ENCODE measurements at regions not wholly inside any gene's neighbourhood (a gene's known extent, or its start where the extent isn't known, plus 50 kb on each side); places are given as distances from the start of the nearest gene placed in this dataset.

DNA sequence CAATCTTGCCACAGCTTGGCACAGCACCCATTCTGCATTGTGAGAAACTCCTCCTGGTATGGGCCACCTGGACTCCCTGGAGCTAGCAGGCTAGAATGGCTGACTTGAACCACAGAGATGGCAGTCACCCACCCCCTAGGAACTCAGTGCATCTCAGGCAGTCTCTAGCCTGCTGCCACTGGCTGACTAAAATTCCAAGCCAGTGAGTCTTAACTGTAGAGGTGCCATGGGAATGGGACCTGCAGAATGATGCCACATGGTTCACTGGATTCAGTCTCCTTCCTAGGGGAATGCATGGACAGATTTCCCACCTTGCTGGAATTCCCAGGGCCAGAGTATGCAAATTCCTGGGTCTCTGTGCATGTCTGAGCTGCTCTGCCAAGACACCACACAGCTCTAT is 382.9 kb downstream of the MAN2A1 start:
- CTCF ChIA-PET, result no interaction called here

DNA sequence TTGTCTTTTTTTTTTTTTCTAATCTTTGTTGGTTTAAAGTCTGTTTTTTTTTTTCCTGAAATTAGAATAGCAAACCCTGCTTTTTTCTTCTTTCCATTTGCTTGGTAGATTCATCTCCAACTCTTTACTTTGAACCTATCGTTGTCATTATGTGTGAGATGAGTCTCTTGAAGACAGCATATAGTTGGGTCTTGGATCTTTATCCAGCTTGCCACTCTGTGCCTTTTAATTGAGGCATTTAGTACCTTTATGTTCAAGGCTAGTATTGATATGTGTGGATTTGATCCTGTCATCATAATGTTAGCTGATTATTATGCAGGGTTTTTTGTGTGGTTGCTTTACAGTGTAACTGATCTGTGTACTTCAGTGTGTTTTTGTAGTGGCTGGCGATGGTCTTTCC is 383.8 kb downstream of the MAN2A1 start:
- DNase-seq (ENCODE audit: low read depth, low spot score), result no peak
- CTCF ChIA-PET, result interaction anchor here (0.9 kb wide), 1 partner anchor 16 kb away, joined by 3 read pairs; no protein-coding TSS in a partner anchor
- TF ChIP-seq CTCF (IDR thresholded peaks at IDR 0.05; ENCODE audit: insufficient read depth, low read length, missing control alignments), result no peak
- no peak overlapping the region for H3K4me3 ChIP-seq (ENCODE audit: low read depth, low read length)
- POLR2A ChIA-PET, result no interaction called here

More for the DNA sequence above, 382.9 kb downstream of the MAN2A1 start:
- POLR2A ChIA-PET, result no interaction called here
- TF ChIP-seq CTCF (IDR thresholded peaks at IDR 0.05; ENCODE audit: insufficient read depth, low read length, missing control alignments), result no peak
- DNase-seq (ENCODE audit: low read depth, low spot score), result no peak
- no peak overlapping the region for H3K4me3 ChIP-seq (ENCODE audit: low read depth, low read length)

- ChIA-PET CTCF (no interaction called here), POLR2A (no interaction called here)
- no peak for DNase-seq (ENCODE audit: low read depth, low spot score)
- no peak for TF ChIP-seq CTCF (IDR thresholded peaks at IDR 0.05; ENCODE audit: insufficient read depth, low read length, missing control alignments)
- no peak overlapping the region for H3K4me3 ChIP-seq (ENCODE audit: low read depth, low read length)
Measured at GRCh38 chr5:110075656-110076055, 385.9 kb downstream of the MAN2A1 start.

GRCh38 chr5:110077147-110077546 is 387.4 kb downstream of the MAN2A1 start:
- CTCF ChIA-PET, result no interaction called here
- no peak for DNase-seq (ENCODE audit: low read depth, low spot score)
- no peak overlapping the region for H3K4me3 ChIP-seq (ENCODE audit: low read depth, low read length)
- TF ChIP-seq CTCF (IDR thresholded peaks at IDR 0.05; ENCODE audit: insufficient read depth, low read length, missing control alignments), result no peak
- POLR2A ChIA-PET, result no interaction called here

DNA sequence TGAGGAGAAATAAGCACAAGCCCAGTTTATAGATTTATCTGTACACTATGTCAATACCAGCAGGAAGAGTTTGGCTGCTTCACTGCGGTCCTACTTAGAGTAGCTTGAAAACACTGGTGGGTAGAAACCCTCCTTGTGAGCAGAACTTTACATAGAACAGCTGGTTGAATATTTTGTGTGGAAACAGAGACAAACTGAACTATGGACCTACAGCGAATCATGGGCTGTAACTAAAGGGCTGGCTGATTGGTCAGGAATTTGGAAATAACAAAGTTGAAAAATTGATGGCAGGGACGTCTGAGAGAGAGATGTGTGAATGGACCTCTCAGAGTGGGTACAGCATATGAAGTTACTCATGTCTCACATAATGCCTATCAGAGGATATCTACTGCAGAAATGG is 392.5 kb downstream of the MAN2A1 start:
- ChIA-PET CTCF (no interaction called here), POLR2A (no interaction called here)
- TF ChIP-seq CTCF (IDR thresholded peaks at IDR 0.05; ENCODE audit: insufficient read depth, low read length, missing control alignments), result no peak
- H3K4me3 ChIP-seq (ENCODE audit: low read depth, low read length), result no peak overlapping the region
- no peak for DNase-seq (ENCODE audit: low read depth, low spot score)

GRCh38 chr5:110082863-110083262 is 393.1 kb downstream of the MAN2A1 start:
- CTCF ChIA-PET, result no interaction called here
- POLR2A ChIA-PET, result no interaction called here
- no peak overlapping the region for H3K4me3 ChIP-seq (ENCODE audit: low read depth, low read length)
- DNase-seq (ENCODE audit: low read depth, low spot score), result no peak
- TF ChIP-seq CTCF (IDR thresholded peaks at IDR 0.05; ENCODE audit: insufficient read depth, low read length, missing control alignments), result no peak

All from AG04449 (cell line).